ENCODE measurements at regions not wholly inside any gene's neighbourhood (a gene's known extent, or its start where the extent isn't known, plus 50 kb on each side); places are given as distances from the start of the nearest gene placed in this dataset.
"Not testable (repeated sequence)": the region's sequence is repeated elsewhere in the genome, so short reads cannot be mapped to it uniquely, and the experiment has no call there.

DNA sequence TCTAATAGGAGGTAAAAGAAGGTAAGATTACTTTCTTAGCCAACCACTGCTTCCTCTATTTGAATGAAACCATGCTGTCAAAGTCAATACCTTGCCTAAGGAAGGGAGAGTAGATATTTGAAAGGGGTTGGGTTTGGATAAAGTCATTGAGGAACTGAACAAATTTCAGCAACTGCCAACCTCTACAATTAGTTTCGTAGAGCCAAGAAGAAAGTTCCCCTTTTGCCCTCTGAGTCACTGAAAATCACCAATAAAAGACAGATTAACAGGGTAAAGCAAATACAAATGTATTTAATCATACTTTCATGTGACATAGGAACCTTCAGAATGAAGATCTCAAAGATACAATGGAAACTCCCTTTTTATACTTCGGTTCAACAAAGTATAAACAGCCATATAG lies 615.7 kb downstream of the GABRG2 start:
- TF ChIP-seq, protein P1, sequence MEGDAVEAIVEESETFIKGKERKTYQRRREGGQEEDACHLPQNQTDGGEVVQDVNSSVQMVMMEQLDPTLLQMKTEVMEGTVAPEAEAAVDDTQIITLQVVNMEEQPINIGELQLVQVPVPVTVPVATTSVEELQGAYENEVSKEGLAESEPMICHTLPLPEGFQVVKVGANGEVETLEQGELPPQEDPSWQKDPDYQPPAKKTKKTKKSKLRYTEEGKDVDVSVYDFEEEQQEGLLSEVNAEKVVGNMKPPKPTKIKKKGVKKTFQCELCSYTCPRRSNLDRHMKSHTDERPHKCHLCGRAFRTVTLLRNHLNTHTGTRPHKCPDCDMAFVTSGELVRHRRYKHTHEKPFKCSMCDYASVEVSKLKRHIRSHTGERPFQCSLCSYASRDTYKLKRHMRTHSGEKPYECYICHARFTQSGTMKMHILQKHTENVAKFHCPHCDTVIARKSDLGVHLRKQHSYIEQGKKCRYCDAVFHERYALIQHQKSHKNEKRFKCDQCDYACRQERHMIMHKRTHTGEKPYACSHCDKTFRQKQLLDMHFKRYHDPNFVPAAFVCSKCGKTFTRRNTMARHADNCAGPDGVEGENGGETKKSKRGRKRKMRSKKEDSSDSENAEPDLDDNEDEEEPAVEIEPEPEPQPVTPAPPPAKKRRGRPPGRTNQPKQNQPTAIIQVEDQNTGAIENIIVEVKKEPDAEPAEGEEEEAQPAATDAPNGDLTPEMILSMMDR (IDR thresholded peaks at IDR 0.05) = no peak
- H3K4me1 Mint-ChIP-seq (ENCODE audit: low read depth) = no peaks in the 10 kb centered on the region

GRCh38 chr5:162684145-162684544 lies 616.6 kb downstream of the GABRG2 start:
- Mint-ChIP-seq H3K27ac (ENCODE audit: unreplicated experiment) (no peak overlapping the region), H3K4me1 (ENCODE audit: low read depth) (no peaks in the 10 kb centered on the region), H3K27me3 (ENCODE audit: low read depth) (no peaks in the 10 kb centered on the region), H3K4me3 (ENCODE audit: unreplicated experiment) (no peak overlapping the region), H3K9me3 (ENCODE audit: low read depth) (peaks cover 37% of the 10 kb centered on the region), H3K36me3 (ENCODE audit: low read depth) (no peaks in the 10 kb centered on the region)
- TF ChIP-seq, protein P1 (IDR thresholded peaks at IDR 0.05) = no peak
- DNase-seq (ENCODE audit: low spot score) = no peak

More for the DNA sequence above, 615.7 kb downstream of the GABRG2 start:
- peaks cover 37% of the 10 kb centered on the region for H3K9me3 Mint-ChIP-seq (ENCODE audit: low read depth)
- H3K27ac Mint-ChIP-seq (ENCODE audit: unreplicated experiment) = no peak overlapping the region
- no peak overlapping the region for H3K4me3 Mint-ChIP-seq (ENCODE audit: unreplicated experiment)
- H3K36me3 Mint-ChIP-seq (ENCODE audit: low read depth) = no peaks in the 10 kb centered on the region
- no peak for DNase-seq (ENCODE audit: low spot score)
- no peaks in the 10 kb centered on the region for H3K27me3 Mint-ChIP-seq (ENCODE audit: low read depth)

DNA sequence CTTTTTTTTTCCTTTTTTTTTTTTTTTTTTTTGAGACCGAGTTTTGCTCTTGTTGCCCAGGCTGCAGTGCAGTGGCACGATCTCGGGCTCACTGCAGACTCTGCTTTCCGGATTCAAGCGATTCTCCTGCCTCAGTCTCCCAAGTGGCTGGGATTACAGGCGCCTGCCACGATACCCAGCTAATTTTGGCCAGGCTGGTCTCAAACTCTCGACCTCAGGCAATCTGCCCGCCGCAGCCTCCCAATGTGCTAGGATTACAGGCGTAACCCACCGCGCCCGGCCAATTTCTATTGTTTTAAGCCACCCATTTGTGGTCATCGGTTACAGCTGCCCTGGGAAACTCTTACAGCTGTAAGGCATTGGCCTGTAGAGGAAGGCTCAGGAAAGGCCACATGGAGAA lies 617.7 kb downstream of the GABRG2 start:
- Mint-ChIP-seq H3K9me3 (ENCODE audit: low read depth) (peaks cover 36% of the 10 kb centered on the region), H3K27me3 (ENCODE audit: low read depth) (no peaks in the 10 kb centered on the region), H3K27ac (ENCODE audit: unreplicated experiment) (no peak overlapping the region), H3K36me3 (ENCODE audit: low read depth) (no peaks in the 10 kb centered on the region), H3K4me1 (ENCODE audit: low read depth) (no peaks in the 10 kb centered on the region), H3K4me3 (ENCODE audit: unreplicated experiment) (no peak overlapping the region)
- no peak for DNase-seq (ENCODE audit: low spot score)
- TF ChIP-seq, protein P1 (IDR thresholded peaks at IDR 0.05) = no peak

GRCh38 chr5:162696272-162696671 lies 628.7 kb downstream of the GABRG2 start:
- not testable (repeated sequence) for H3K4me3 Mint-ChIP-seq (ENCODE audit: unreplicated experiment); H3K27me3 Mint-ChIP-seq (ENCODE audit: low read depth); H3K36me3 Mint-ChIP-seq (ENCODE audit: low read depth); DNase-seq (ENCODE audit: low spot score); H3K27ac Mint-ChIP-seq (ENCODE audit: unreplicated experiment); H3K4me1 Mint-ChIP-seq (ENCODE audit: low read depth)
- H3K9me3 Mint-ChIP-seq (ENCODE audit: low read depth) = peaks cover 35% of the 10 kb centered on the region

DNA sequence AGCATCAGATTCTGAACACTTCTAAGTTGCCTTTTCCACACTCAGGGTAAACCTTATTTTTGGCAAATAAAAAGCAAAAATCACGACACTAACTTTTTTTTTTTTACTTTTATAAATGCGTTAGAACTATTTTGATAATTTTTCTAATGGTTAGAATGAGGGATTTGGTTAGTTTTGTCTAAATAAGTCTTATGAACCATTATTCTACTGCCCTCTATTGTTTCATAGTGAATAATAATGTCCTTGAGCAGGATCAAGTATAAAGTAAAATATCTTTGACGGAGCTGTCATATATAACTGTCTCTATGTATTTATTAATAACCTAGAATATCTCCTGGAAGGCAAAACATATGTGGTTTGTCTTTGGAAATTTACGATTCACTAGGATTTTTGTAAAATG lies 631.8 kb downstream of the GABRG2 start:
- Mint-ChIP-seq H3K9me3 (ENCODE audit: low read depth) (peaks cover 35% of the 10 kb centered on the region), H3K27me3 (ENCODE audit: low read depth) (no peaks in the 10 kb centered on the region), H3K4me1 (ENCODE audit: low read depth) (no peaks in the 10 kb centered on the region), H3K27ac (ENCODE audit: unreplicated experiment) (no peak overlapping the region), H3K4me3 (ENCODE audit: unreplicated experiment) (no peak overlapping the region), H3K36me3 (ENCODE audit: low read depth) (no peaks in the 10 kb centered on the region)
- TF ChIP-seq, protein P1 (IDR thresholded peaks at IDR 0.05) = no peak
- no peak for DNase-seq (ENCODE audit: low spot score)

- TF ChIP-seq, protein P1 (IDR thresholded peaks at IDR 0.05) = no peak
- H3K27me3 Mint-ChIP-seq (ENCODE audit: low read depth) = no peaks in the 10 kb centered on the region
- H3K4me3 Mint-ChIP-seq (ENCODE audit: unreplicated experiment) = no peak overlapping the region
- DNase-seq (ENCODE audit: low spot score) = no peak
- H3K4me1 Mint-ChIP-seq (ENCODE audit: low read depth) = no peaks in the 10 kb centered on the region
- no peak overlapping the region for H3K27ac Mint-ChIP-seq (ENCODE audit: unreplicated experiment)
- peaks cover 19% of the 10 kb centered on the region for H3K9me3 Mint-ChIP-seq (ENCODE audit: low read depth)
- no peaks in the 10 kb centered on the region for H3K36me3 Mint-ChIP-seq (ENCODE audit: low read depth)
Measured at GRCh38 chr5:162703914-162704313, 636.3 kb downstream of the GABRG2 start.

Data from chondrocyte (in vitro differentiated cells).